ENCODE measurements at regions not wholly inside any gene's neighbourhood (a gene's known extent, or its start where the extent isn't known, plus 50 kb on each side); places are given as distances from the start of the nearest gene placed in this dataset.

DNA sequence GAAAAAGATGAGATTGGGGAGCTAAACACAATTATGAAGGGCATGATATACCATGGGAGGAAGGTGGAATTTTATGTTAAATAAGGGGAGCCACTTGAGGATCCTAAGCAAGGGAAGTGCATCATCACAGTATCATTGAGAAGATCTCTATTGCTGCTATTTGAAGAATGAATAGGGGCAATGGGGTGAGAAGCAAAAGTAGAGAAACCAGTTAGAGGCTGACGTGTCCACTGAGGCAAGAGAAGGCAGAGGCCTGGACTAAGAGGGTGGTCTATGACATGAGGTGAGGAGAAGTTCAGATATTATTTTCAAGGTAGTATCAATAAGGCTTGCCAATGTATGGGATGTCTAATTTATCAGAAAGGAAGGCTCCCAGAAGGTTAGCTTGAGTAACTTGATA is 111.6 kb downstream of the TENT5A start:
- H3K36me3 Mint-ChIP-seq (ENCODE audit: low read depth) = no peaks in the 10 kb centered on the region
- no peaks in the 10 kb centered on the region for H3K4me1 Mint-ChIP-seq (ENCODE audit: low read depth)
- H3K9me3 Mint-ChIP-seq = no peaks in the 10 kb centered on the region
- H3K27me3 Mint-ChIP-seq (ENCODE audit: low read depth) = no peaks in the 10 kb centered on the region
- H3K4me3 Mint-ChIP-seq = no peak overlapping the region
- no peak overlapping the region for H3K27ac Mint-ChIP-seq

GRCh38 chr6:81640126-81640525 is 112.4 kb downstream of the TENT5A start:
- H3K27me3 Mint-ChIP-seq (ENCODE audit: low read depth) = no peaks in the 10 kb centered on the region
- H3K4me1 Mint-ChIP-seq (ENCODE audit: low read depth) = no peaks in the 10 kb centered on the region
- H3K36me3 Mint-ChIP-seq (ENCODE audit: low read depth) = no peaks in the 10 kb centered on the region
- H3K27ac Mint-ChIP-seq = no peak overlapping the region
- no peaks in the 10 kb centered on the region for H3K9me3 Mint-ChIP-seq
- no peak overlapping the region for H3K4me3 Mint-ChIP-seq

DNA sequence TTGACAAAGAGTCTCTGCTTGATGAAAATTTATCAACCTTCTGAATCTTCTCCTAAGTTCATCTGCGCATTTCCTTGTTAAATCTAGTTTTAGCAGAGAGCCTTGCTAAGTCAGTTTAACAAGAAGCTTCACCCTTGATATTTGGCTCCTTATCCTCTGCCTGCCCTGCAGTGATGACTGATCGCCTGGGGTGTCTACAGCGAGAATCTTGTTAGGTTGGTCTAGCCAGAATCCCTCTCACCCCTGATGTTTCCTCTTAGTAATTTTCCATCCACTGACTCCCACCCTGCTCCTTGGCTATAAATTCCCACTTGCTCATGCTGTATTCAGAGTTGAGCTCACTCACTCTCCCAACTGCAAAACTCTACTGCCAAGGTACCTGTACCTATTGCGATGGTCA is 114.1 kb downstream of the TENT5A start:
- H3K4me1 Mint-ChIP-seq (ENCODE audit: low read depth) = no peaks in the 10 kb centered on the region
- H3K36me3 Mint-ChIP-seq (ENCODE audit: low read depth) = no peaks in the 10 kb centered on the region
- no peaks in the 10 kb centered on the region for H3K27me3 Mint-ChIP-seq (ENCODE audit: low read depth)
- H3K4me3 Mint-ChIP-seq = no peak overlapping the region
- no peaks in the 10 kb centered on the region for H3K9me3 Mint-ChIP-seq
- no peak overlapping the region for H3K27ac Mint-ChIP-seq

DNA sequence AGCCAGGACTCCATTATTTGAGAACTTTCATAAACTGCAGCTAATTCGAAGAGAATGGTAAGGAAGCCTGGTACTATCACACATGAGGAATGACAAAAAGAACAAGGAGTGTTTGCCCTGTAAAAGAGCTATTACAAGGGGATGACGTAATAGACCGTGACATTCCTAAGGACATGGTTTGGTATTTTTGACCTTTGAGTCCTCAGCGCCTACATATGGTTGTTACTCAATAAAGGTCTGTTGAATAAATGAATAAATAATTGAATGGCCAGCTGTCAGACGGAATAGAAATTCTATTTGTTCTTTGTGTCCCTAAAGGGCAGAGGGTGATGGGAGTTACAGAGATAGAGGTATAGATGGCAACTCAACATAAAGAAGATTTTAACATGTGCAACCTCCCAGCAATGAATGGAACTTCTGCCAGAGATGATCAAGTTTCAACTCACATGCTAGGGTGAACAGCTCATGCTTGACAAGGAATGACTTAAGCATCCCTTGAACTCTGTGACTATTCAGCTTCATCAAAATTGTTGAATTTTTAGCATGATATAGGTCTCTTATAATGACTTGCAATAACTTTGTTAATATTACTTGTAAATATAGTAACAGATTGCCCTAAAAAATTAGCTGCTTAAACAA is 115.4 kb downstream of the TENT5A start:
- Mint-ChIP-seq H3K27ac (no peak overlapping the region), H3K4me1 (ENCODE audit: low read depth) (no peaks in the 10 kb centered on the region), H3K27me3 (ENCODE audit: low read depth) (no peaks in the 10 kb centered on the region), H3K4me3 (no peak overlapping the region), H3K9me3 (no peaks in the 10 kb centered on the region), H3K36me3 (ENCODE audit: low read depth) (no peaks in the 10 kb centered on the region)

DNA sequence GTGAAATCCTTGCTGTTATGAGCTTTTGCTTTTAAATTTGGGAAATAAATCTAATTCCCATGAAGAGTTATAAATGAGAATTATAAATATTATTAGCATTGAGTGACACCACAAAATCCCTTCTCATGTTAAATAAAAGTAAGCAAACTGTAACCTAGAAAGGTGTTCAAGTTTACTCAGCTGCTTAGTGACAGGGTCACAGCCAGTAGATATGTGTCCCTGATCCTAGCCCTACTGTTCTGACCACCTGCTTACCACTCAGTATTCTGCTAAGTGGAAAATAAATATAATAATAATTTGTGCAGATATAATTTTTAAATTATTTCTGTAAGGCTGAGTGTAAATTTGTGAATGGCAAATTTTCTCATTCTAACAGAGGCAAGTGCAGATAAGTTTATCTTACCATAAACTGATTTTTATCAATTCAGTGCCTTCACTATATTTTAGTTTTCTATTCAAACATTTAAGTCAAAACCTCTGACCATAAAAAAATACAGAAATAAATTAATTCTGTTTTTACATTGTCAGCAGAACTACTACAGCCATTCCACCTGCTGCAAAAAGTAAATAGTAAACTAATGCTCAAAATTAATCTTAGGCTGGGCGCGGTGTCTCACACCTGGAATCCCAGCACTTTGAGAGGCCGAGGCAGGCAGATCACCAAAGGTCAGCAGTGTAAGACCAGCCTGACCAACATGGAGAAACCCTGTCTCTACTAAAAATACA is 118.2 kb downstream of the TENT5A start:
- H3K27me3 Mint-ChIP-seq (ENCODE audit: low read depth) = no peaks in the 10 kb centered on the region
- peaks cover 13% of the 10 kb centered on the region for H3K9me3 Mint-ChIP-seq
- H3K27ac Mint-ChIP-seq = no peak overlapping the region
- H3K4me1 Mint-ChIP-seq (ENCODE audit: low read depth) = no peaks in the 10 kb centered on the region
- H3K4me3 Mint-ChIP-seq = no peak overlapping the region
- no peaks in the 10 kb centered on the region for H3K36me3 Mint-ChIP-seq (ENCODE audit: low read depth)

GRCh38 chr6:81633391-81633790 is 119.1 kb downstream of the TENT5A start:
- no peak overlapping the region for H3K27ac Mint-ChIP-seq
- no peaks in the 10 kb centered on the region for H3K36me3 Mint-ChIP-seq (ENCODE audit: low read depth)
- H3K4me1 Mint-ChIP-seq (ENCODE audit: low read depth) = no peaks in the 10 kb centered on the region
- no peaks in the 10 kb centered on the region for H3K27me3 Mint-ChIP-seq (ENCODE audit: low read depth)
- H3K9me3 Mint-ChIP-seq = peaks cover 13% of the 10 kb centered on the region
- H3K4me3 Mint-ChIP-seq = no peak overlapping the region

DNA sequence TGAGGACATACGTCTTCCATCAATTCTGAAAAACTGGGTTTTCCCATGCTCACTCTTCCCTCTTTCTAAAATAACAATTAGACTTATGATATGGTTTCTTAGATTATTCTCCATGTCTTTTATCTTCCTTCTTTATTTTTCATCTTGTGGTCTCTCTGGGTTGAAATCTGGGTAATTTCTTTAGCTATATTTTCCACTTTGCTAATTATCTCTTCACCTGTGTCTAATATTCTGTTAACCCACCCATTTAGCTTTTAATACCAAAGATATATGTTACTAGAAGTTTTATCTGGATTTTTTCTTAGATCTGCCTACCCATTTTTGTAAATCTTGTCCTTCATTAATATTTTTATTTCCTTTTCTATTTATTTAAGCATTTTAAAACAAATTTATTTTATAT is 121.8 kb downstream of the TENT5A start:
- H3K27ac Mint-ChIP-seq = no peak overlapping the region
- no peaks in the 10 kb centered on the region for H3K27me3 Mint-ChIP-seq (ENCODE audit: low read depth)
- no peaks in the 10 kb centered on the region for H3K4me1 Mint-ChIP-seq (ENCODE audit: low read depth)
- no peak overlapping the region for H3K4me3 Mint-ChIP-seq
- no peaks in the 10 kb centered on the region for H3K36me3 Mint-ChIP-seq (ENCODE audit: low read depth)
- peaks cover 16% of the 10 kb centered on the region for H3K9me3 Mint-ChIP-seq

GRCh38 chr6:81625216-81625615 is 127.3 kb downstream of the TENT5A start:
- no peak overlapping the region for H3K27ac Mint-ChIP-seq
- peaks cover 3% of the 10 kb centered on the region for H3K9me3 Mint-ChIP-seq
- no peaks in the 10 kb centered on the region for H3K27me3 Mint-ChIP-seq (ENCODE audit: low read depth)
- H3K36me3 Mint-ChIP-seq (ENCODE audit: low read depth) = no peaks in the 10 kb centered on the region
- H3K4me1 Mint-ChIP-seq (ENCODE audit: low read depth) = no peaks in the 10 kb centered on the region
- H3K4me3 Mint-ChIP-seq = no peak overlapping the region

GRCh38 chr6:81624453-81624852 is 128.0 kb downstream of the TENT5A start:
- no peak overlapping the region for H3K4me3 Mint-ChIP-seq
- peaks cover 3% of the 10 kb centered on the region for H3K9me3 Mint-ChIP-seq
- no peaks in the 10 kb centered on the region for H3K36me3 Mint-ChIP-seq (ENCODE audit: low read depth)
- H3K27me3 Mint-ChIP-seq (ENCODE audit: low read depth) = no peaks in the 10 kb centered on the region
- no peak overlapping the region for H3K27ac Mint-ChIP-seq
- no peaks in the 10 kb centered on the region for H3K4me1 Mint-ChIP-seq (ENCODE audit: low read depth)

- Mint-ChIP-seq H3K27ac (no peak overlapping the region), H3K36me3 (ENCODE audit: low read depth) (no peaks in the 10 kb centered on the region), H3K27me3 (ENCODE audit: low read depth) (no peaks in the 10 kb centered on the region), H3K9me3 (peaks cover 3% of the 10 kb centered on the region), H3K4me1 (ENCODE audit: low read depth) (no peaks in the 10 kb centered on the region), H3K4me3 (no peak overlapping the region)
Measured at GRCh38 chr6:81623106-81623759, 129.2 kb downstream of the TENT5A start.

GRCh38 chr6:81621816-81622395 is 130.6 kb downstream of the TENT5A start:
- no peaks in the 10 kb centered on the region for H3K4me1 Mint-ChIP-seq (ENCODE audit: low read depth)
- H3K36me3 Mint-ChIP-seq (ENCODE audit: low read depth) = no peaks in the 10 kb centered on the region
- H3K27me3 Mint-ChIP-seq (ENCODE audit: low read depth) = no peaks in the 10 kb centered on the region
- peaks cover 3% of the 10 kb centered on the region for H3K9me3 Mint-ChIP-seq
- no peak overlapping the region for H3K27ac Mint-ChIP-seq
- H3K4me3 Mint-ChIP-seq = no peak overlapping the region

DNA sequence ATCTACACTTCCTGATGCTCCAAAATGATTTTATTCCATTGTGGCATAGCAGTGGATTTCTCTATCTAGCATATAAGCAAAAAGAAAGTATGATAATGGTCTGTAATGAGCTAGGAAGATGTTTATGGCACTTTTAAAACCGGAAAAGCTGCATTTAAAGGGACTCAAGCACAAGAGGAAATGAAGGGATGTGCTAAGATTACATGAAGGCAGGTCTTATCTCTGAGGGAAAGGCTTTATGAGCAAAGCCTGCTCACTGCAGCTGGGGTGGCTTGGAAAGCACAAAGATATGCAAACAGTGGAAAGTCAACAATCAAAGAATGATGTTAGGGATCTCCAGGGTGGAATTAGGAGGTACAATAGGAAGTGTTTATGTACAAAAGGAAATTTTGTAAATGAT is 138.2 kb downstream of the TENT5A start:
- Mint-ChIP-seq H3K27ac (no peak overlapping the region), H3K36me3 (ENCODE audit: low read depth) (no peaks in the 10 kb centered on the region), H3K27me3 (ENCODE audit: low read depth) (no peaks in the 10 kb centered on the region), H3K4me3 (no peak overlapping the region), H3K9me3 (no peaks in the 10 kb centered on the region), H3K4me1 (ENCODE audit: low read depth) (peaks cover 4% of the 10 kb centered on the region)

GRCh38 chr6:81613606-81614005 is 138.9 kb downstream of the TENT5A start:
- Mint-ChIP-seq H3K36me3 (ENCODE audit: low read depth) (no peaks in the 10 kb centered on the region), H3K9me3 (no peaks in the 10 kb centered on the region), H3K4me3 (no peak overlapping the region), H3K27ac (no peak overlapping the region), H3K27me3 (ENCODE audit: low read depth) (no peaks in the 10 kb centered on the region), H3K4me1 (ENCODE audit: low read depth) (peaks cover 4% of the 10 kb centered on the region)

DNA sequence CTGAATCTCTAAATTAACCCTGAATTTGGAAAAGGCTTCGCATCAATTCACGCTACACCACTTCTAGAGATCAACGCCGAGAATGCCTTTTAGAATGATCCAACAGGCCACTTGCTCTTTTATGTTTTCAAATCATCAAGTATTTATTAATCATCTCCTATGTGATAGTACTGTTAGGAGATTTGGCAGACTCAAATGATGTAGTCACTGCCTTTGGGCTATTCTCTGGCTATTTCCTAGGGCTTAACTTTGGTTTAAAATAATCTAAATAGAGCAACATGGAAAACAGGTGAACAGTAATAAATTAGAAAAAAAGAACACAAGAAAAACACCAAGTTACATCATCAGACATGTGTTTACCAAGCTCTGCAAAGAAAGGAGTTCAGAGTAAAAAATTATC is 140.3 kb downstream of the TENT5A start:
- no peaks in the 10 kb centered on the region for H3K36me3 Mint-ChIP-seq (ENCODE audit: low read depth)
- no peaks in the 10 kb centered on the region for H3K9me3 Mint-ChIP-seq
- peaks cover 4% of the 10 kb centered on the region for H3K4me1 Mint-ChIP-seq (ENCODE audit: low read depth)
- H3K4me3 Mint-ChIP-seq = no peak overlapping the region
- H3K27ac Mint-ChIP-seq = no peak overlapping the region
- H3K27me3 Mint-ChIP-seq (ENCODE audit: low read depth) = no peaks in the 10 kb centered on the region

DNA sequence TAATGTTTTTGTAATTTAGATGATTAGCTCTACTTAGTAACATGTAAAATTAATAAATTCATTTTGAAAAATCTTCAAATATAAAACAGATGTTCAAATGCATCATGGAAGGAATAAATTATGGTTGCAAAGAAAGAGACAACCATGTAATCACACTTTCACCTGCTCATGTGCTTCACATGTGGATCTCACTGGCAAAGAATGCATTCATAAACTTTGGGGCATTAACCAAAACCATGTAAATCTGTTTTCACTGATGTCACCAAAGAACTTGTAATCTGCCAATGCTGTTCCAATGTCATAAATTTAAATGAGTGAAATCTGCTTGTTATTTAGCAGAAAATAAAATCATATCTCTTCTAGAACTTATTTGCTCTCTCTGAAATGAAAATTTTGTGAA is 142.7 kb downstream of the TENT5A start:
- Mint-ChIP-seq H3K36me3 (ENCODE audit: low read depth) (no peaks in the 10 kb centered on the region), H3K9me3 (no peaks in the 10 kb centered on the region), H3K27me3 (ENCODE audit: low read depth) (no peaks in the 10 kb centered on the region), H3K4me1 (ENCODE audit: low read depth) (peaks cover 4% of the 10 kb centered on the region), H3K4me3 (no peak overlapping the region), H3K27ac (no peak overlapping the region)

All from T-helper 1 cell treated with Interleukin-12 subunit alpha and Interleukin-12 subunit beta and Interleukin-4 antibody, amounts not matched to agents 30 μg/mL and 1 μg/mL, for 36 hours (primary cell).